ENCODE measurements at regions not wholly inside any gene's neighbourhood (a gene's known extent, or its start where the extent isn't known, plus 50 kb on each side); places are given as distances from the start of the nearest gene placed in this dataset.

DNA sequence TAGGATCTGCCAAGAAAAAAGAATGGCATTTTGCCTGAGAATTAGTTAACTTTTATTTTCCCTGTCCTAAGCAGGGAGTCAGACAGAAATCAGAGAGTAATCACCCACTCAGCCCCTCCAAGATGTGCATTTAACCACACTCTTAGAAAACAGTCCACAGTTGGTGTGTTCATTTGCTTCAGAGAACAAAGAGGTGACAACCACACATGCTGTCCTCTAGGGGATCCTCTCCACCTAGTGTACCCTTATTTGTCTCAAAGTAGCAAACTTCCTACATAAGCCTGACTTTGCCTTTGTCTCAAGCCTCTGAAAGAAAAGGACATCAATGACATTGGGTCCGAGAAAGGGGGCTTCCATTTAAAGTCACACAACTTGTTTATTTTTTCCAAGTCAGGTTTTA lies 107.0 kb upstream of the RFC3 start:
- no peak for DNase-seq
- H3K9me3 ChIP-seq = no peaks in the 10 kb centered on the region
- intact Hi-C loops (cut with DNase I) = loop anchor here (10.0 kb wide), 1 partner anchor 156 kb away; no protein-coding TSS in a partner anchor
- H3K36me3 ChIP-seq (replicated peaks in 1 of 2; ENCODE audit: insufficient read depth in 1 of 2, low read depth in 2 of 2) = no peaks in the 10 kb centered on the region
- no peaks in the 10 kb centered on the region for H3K4me1 ChIP-seq
- H3K27ac ChIP-seq = no peak overlapping the region
- no peak for TF ChIP-seq POLR2A (IDR thresholded peaks at IDR 0.05)
- TF ChIP-seq, protein P1, sequence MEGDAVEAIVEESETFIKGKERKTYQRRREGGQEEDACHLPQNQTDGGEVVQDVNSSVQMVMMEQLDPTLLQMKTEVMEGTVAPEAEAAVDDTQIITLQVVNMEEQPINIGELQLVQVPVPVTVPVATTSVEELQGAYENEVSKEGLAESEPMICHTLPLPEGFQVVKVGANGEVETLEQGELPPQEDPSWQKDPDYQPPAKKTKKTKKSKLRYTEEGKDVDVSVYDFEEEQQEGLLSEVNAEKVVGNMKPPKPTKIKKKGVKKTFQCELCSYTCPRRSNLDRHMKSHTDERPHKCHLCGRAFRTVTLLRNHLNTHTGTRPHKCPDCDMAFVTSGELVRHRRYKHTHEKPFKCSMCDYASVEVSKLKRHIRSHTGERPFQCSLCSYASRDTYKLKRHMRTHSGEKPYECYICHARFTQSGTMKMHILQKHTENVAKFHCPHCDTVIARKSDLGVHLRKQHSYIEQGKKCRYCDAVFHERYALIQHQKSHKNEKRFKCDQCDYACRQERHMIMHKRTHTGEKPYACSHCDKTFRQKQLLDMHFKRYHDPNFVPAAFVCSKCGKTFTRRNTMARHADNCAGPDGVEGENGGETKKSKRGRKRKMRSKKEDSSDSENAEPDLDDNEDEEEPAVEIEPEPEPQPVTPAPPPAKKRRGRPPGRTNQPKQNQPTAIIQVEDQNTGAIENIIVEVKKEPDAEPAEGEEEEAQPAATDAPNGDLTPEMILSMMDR (IDR thresholded peaks at IDR 0.05) = no peak
- H3K27me3 ChIP-seq = no peaks in the 10 kb centered on the region
- H3K4me3 ChIP-seq = no peak overlapping the region
- no peak for ATAC-seq
- WGBS, 2 donors = 46 to 48% methylated on average over 1 of the region's 1 CpG

DNA sequence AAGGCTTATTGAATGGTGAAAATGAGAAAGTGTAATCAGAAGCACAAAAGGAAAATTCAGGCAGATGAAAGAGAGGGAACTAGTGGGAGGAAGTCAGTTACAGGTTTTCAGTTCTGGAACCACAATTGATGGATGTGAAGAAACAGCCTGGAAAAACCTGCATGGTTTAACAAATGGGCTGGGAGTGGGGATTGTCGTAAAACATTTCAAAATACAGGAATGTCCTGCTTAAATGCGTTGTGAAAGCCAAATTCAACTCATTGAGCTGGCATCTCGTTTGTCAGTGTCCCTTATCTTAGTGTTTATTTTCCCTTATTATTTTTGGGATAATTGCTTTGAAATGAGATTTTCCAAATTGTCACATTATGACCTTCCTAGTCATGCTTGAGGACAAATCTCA lies 106.5 kb upstream of the RFC3 start:
- intact Hi-C loops (cut with DNase I) = loop anchor here (10.0 kb wide), 1 partner anchor 157 kb away; no protein-coding TSS in a partner anchor

DNA sequence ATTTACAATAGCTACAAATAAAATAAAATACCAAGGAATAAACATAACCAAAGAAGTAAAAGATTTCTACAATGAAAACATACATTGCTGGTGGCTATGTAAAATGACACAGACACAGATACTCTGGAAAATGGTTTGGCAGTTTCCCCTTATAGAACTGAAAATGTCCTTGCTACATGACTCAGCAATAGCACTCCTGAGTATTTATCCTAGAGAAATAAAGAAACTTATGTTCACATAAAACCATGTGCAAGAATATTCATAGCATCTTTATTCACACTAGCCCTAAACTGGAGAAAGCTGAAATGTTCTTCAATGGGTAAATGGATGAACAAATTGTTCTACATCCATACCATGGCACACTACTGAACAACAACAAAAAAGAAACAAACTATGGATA lies 100.2 kb upstream of the RFC3 start:
- DNase-seq (no peak), ATAC-seq (no peak)
- no peak for TF ChIP-seq POLR2A (IDR thresholded peaks at IDR 0.05)
- TF ChIP-seq, protein P1 (IDR thresholded peaks at IDR 0.05) = no peak
- Histone ChIP-seq H3K27ac (no peak overlapping the region), H3K4me3 (no peak overlapping the region), H3K27me3 (no peaks in the 10 kb centered on the region), H3K9me3 (no peaks in the 10 kb centered on the region), H3K36me3 (replicated peaks in 1 of 2; ENCODE audit: insufficient read depth in 1 of 2, low read depth in 2 of 2) (no peaks in the 10 kb centered on the region), H3K4me1 (no peaks in the 10 kb centered on the region)
- intact Hi-C loops (cut with DNase I) = loop anchor here (10.0 kb wide), 1 partner anchor 163 kb away; no protein-coding TSS in a partner anchor

More for the DNA sequence above, 106.5 kb upstream of the RFC3 start:
- WGBS, 2 donors = 38 to 63% methylated on average over 3 of the region's 3 CpGs
- Histone ChIP-seq H3K9me3 (no peaks in the 10 kb centered on the region), H3K36me3 (replicated peaks in 1 of 2; ENCODE audit: insufficient read depth in 1 of 2, low read depth in 2 of 2) (no peaks in the 10 kb centered on the region), H3K27me3 (no peaks in the 10 kb centered on the region), H3K4me3 (no peak overlapping the region), H3K27ac (no peak overlapping the region), H3K4me1 (no peaks in the 10 kb centered on the region)
- TF ChIP-seq, protein P1 (IDR thresholded peaks at IDR 0.05) = no peak
- TF ChIP-seq POLR2A (IDR thresholded peaks at IDR 0.05) = no peak
- ATAC-seq (no peak), DNase-seq (no peak)

DNA sequence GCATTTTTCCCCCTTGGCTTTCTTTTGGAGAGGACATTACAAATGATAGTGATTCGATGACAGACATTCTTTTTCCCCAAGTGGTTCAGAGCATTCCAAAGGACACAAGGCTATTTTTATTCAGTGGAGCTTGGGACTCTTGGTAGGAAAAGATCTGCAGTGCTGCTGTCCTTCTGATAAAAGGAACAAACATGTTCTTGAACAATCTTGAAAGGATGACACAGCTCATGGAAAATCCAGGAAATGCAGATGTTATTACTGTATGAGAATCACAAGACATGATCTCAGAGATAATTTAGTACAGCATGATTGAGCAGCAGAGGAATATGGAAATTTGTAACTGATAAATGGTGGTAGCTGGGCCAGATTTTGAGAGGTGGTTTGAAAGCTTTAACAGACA lies 96.2 kb upstream of the RFC3 start:
- intact Hi-C loops (cut with DNase I) = no loop called here
- no peaks in the 10 kb centered on the region for H3K27me3 ChIP-seq
- TF ChIP-seq POLR2A (IDR thresholded peaks at IDR 0.05) = no peak
- TF ChIP-seq, protein P1 (IDR thresholded peaks at IDR 0.05) = no peak
- WGBS, 2 donors = 41 to 64% methylated on average over 1 of the region's 1 CpG
- no peaks in the 10 kb centered on the region for H3K9me3 ChIP-seq
- no peak for DNase-seq
- no peaks in the 10 kb centered on the region for H3K36me3 ChIP-seq (replicated peaks in 1 of 2; ENCODE audit: insufficient read depth in 1 of 2, low read depth in 2 of 2)
- H3K27ac ChIP-seq = no peak overlapping the region
- H3K4me3 ChIP-seq = no peak overlapping the region
- ATAC-seq = no peak
- H3K4me1 ChIP-seq = peaks cover 10% of the 10 kb centered on the region

DNA sequence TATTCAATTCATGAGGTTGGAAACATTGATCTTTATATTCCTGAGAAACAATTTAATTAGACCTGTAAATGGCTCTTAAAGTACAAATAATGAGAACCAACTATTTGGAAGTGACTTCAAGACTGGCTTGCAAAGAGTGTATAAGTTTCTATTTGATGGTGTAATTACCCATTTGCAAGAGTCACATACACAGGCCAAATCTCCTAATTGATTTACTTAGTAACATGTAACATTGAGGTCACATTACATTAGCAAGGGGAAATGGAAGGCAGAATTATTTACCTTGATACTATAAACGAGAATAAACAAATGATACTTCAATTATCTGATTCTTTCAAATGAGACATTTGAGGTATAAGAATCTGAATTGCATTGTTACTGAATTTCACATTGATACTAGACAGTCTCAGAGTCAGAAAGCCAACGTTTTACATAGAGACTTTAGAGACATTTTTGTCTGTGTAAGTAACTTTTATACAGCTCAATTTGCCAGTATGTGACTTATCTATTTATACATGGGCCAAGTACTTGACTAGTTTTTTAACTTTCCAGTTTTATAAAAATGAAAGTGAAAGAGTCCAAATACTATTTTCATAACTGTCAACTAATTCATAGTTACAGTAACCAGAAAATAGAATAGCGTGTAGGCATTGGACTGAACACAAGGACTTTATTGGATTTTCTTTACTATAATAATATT lies 95.6 kb upstream of the RFC3 start:
- Histone ChIP-seq H3K27ac (peak overlapping the region in 1 of 4 donors; percentile 52), H3K4me1 (peaks cover 10% of the 10 kb centered on the region), H3K9me3 (no peaks in the 10 kb centered on the region), H3K4me3 (no peak overlapping the region), H3K27me3 (no peaks in the 10 kb centered on the region), H3K36me3 (replicated peaks in 1 of 2; ENCODE audit: insufficient read depth in 1 of 2, low read depth in 2 of 2) (no peaks in the 10 kb centered on the region)
- intact Hi-C loops (cut with DNase I) = no loop called here
- no peak for TF ChIP-seq POLR2A (IDR thresholded peaks at IDR 0.05)
- DNase-seq (no peak), ATAC-seq (no peak)
- WGBS, 2 donors = 22 to 33% methylated on average over 3 of the region's 3 CpGs
